ENCODE measurements at regions not wholly inside any gene's neighbourhood (a gene's known extent, or its start where the extent isn't known, plus 50 kb on each side); places are given as distances from the start of the nearest gene placed in this dataset.

GRCh38 chr16:54616610-54617009 is 314.1 kb upstream of the IRX5 start:
- no peak for DNase-seq

- DNase-seq: no peak
Observed at GRCh38 chr16:54605536-54606066, 319.0 kb upstream of the IRX3 start.

- no peak for DNase-seq
Observed at GRCh38 chr16:54602666-54603065, 316.1 kb upstream of the IRX3 start.

- DNase-seq: no peak
Observed at GRCh38 chr16:54597222-54597621, 310.6 kb upstream of the IRX3 start.

- no peak for DNase-seq
Observed at GRCh38 chr16:54595621-54596020, 309.0 kb upstream of the IRX3 start.

GRCh38 chr16:54594601-54595391 is 308.2 kb upstream of the IRX3 start:
- DNase-seq: no peak

GRCh38 chr16:54591816-54592246 is 305.2 kb upstream of the IRX3 start:
- DNase-seq: no peak

- no peak for DNase-seq
Observed at GRCh38 chr16:54590836-54591235, 304.2 kb upstream of the IRX3 start.

- DNase-seq: no peak
Observed at GRCh38 chr16:54589326-54589725, 302.7 kb upstream of the IRX3 start.

GRCh38 chr16:54588026-54588425 is 301.4 kb upstream of the IRX3 start:
- DNase-seq: no peak

- DNase-seq: no peak
Observed at GRCh38 chr16:54587176-54587515, 300.6 kb upstream of the IRX3 start.

GRCh38 chr16:54586474-54587175 is 300.0 kb upstream of the IRX3 start:
- no peak for DNase-seq

GRCh38 chr16:54585998-54586340 is 299.4 kb upstream of the IRX3 start:
- DNase-seq: no peak

- DNase-seq: no peak
Observed at GRCh38 chr16:54585094-54585997, 298.8 kb upstream of the IRX3 start.

- no peak for DNase-seq
Observed at GRCh38 chr16:54584121-54584520, 297.5 kb upstream of the IRX3 start.

- DNase-seq: no peak
Observed at GRCh38 chr16:54582631-54583250, 296.2 kb upstream of the IRX3 start.

- no peak for DNase-seq
Observed at GRCh38 chr16:54579106-54579728, 292.6 kb upstream of the IRX3 start.

GRCh38 chr16:54577651-54578128 is 291.1 kb upstream of the IRX3 start:
- no peak for DNase-seq

- DNase-seq: no peak
Observed at GRCh38 chr16:54576785-54577184, 290.2 kb upstream of the IRX3 start.

GRCh38 chr16:54568906-54569807 is 282.6 kb upstream of the IRX3 start:
- DNase-seq: no peak

- no peak for DNase-seq
Observed at GRCh38 chr16:54564841-54565240, 278.3 kb upstream of the IRX3 start.

All from inflammatory macrophage treated with lipopolysaccharide for 4 hours (primary cell).